Small intestine (tissue), 7 donors: ENCODE measurements at regions not wholly inside any gene's neighbourhood (a gene's known extent, or its start where the extent isn't known, plus 50 kb on each side); places are given as distances from the start of the nearest gene placed in this dataset.

Source experiments
- DNase-seq, 2 donors: peaks; one replicate each; pipeline versions ENCODE4 v3.0.0 to v3.0.0-alpha.2; 2013
- FAIRE-seq: peaks from 2 replicates; lab custom pipeline; 2012; peaks lifted over from hg19 to GRCh38; lab: Jason Lieb, UNC
- H3K27ac ChIP-seq, 3 donors: one replicate each; pipeline ENCODE4 v1.5.1; 2013; ENCODE audit warnings: low read length in 2 of 3, mild to moderate bottlenecking in 2 of 3, control low read depth in 1 of 3, inconsistent platforms in 1 of 3, low read depth in 1 of 3, moderate library complexity in 1 of 3
- H3K27me3 ChIP-seq, 3 donors: one replicate each; pipeline ENCODE4 v1.6.1; 2013; ENCODE audit warnings: low read length in 3 of 3, inconsistent platforms in 1 of 3; ENCODE audit not compliant: control insufficient read depth in 3 of 3, insufficient read depth in 3 of 3
- H3K36me3 ChIP-seq, 3 donors: one replicate each; pipeline ENCODE4 v1.6.1; 2013; ENCODE audit warnings: low read length in 3 of 3, inconsistent platforms in 1 of 3, low read depth in 1 of 3, mild to moderate bottlenecking in 1 of 3, moderate library complexity in 1 of 3; ENCODE audit not compliant: control insufficient read depth in 3 of 3, insufficient read depth in 2 of 3
- H3K4me1 ChIP-seq, 3 donors: one replicate each; pipeline ENCODE4 v1.6.1; 2013; ENCODE audit warnings: low read length in 2 of 3, inconsistent platforms in 1 of 3, low read depth in 1 of 3, mild to moderate bottlenecking in 1 of 3, moderate library complexity in 1 of 3; ENCODE audit not compliant: control insufficient read depth in 3 of 3, insufficient read depth in 2 of 3
- H3K4me3 ChIP-seq, 3 donors: one replicate each; pipeline ENCODE4 v1.5.1; 2013; ENCODE audit warnings: low read length in 3 of 3, control low read depth in 1 of 3, inconsistent platforms in 1 of 3, low read depth in 1 of 3, mild to moderate bottlenecking in 1 of 3, moderate library complexity in 1 of 3
- H3K9me3 ChIP-seq, 2 donors: one replicate each; pipeline ENCODE4 v1.6.1; 2013; ENCODE audit warnings: low read depth in 1 of 2, low read length in 1 of 2; ENCODE audit not compliant: control insufficient read depth in 2 of 2, insufficient read depth in 1 of 2
- WGBS, 3 donors: extraction: QIAGEN DNeasy Blood & Tissue Kit; methylation state at CpG; one replicate each; pipeline ENCODE4 v1.1.7; 2013; 5-methylcytosine and 5-hydroxymethylcytosine counted together
- donor health status: healthy with polysubstance abuse.
- donor health status: control.
- donor health status: control.
- donor health status: Bipolar disorder and iron deficiency.
- donor health status: healthy.

GRCh38 chr9:105046907-105047741 lies 119.2 kb upstream of the ABCA1 start:
- Histone ChIP-seq H3K27me3 (peaks cover 0 to 2% (median 0%) of the 10 kb centered on the region in 3 donors), H3K27ac (peak overlapping the region in 1 of 3 donors; percentile 51), H3K9me3 (no peaks in the 10 kb centered on the region), H3K36me3 (no peaks in the 10 kb centered on the region), H3K4me3 (no peak overlapping the region), H3K4me1 (peaks cover 0 to 11% (median 0%) of the 10 kb centered on the region in 3 donors)
- DNase-seq = peak; percentile 43 to 52
- 82 to 91% (median 91%) methylated on average over 2 of the region's 2 CpGs for WGBS, 3 donors
- FAIRE-seq = no peak

DNA sequence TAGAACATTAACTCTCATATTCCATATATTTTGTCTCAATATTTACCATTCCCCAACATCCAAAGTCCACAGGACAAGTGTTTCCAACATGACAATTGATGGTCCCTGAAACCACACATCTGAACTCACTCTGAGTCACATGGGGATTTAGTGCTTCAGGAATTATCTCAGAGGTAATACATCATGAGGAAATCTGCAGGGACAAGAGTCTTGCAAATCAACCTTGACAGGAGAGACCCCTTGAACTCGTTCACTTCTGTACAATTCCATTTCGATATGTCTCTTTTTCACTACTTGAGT lies 119.7 kb upstream of the ABCA1 start:
- Histone ChIP-seq H3K4me3 (no peak overlapping the region), H3K27ac (peak overlapping the region in 1 of 3 donors; percentile 25), H3K9me3 (no peaks in the 10 kb centered on the region), H3K4me1 (peaks cover 0 to 11% (median 0%) of the 10 kb centered on the region in 3 donors), H3K36me3 (no peaks in the 10 kb centered on the region), H3K27me3 (peaks cover 0 to 2% (median 0%) of the 10 kb centered on the region in 3 donors)
- 58 to 81% (median 60%) methylated on average over 2 of the region's 2 CpGs for WGBS, 3 donors
- FAIRE-seq (no peak), DNase-seq (no peak)

GRCh38 chr9:105048331-105048730 lies 120.4 kb upstream of the ABCA1 start:
- H3K27ac ChIP-seq = peak overlapping the region in 1 of 3 donors; percentile 25
- H3K36me3 ChIP-seq = no peaks in the 10 kb centered on the region
- peaks cover 0 to 13% (median 0%) of the 10 kb centered on the region in 3 donors for H3K4me1 ChIP-seq
- no peaks in the 10 kb centered on the region for H3K9me3 ChIP-seq
- FAIRE-seq (no peak), DNase-seq (no peak)
- 48 to 78% (median 67%) methylated on average over 2 of the region's 2 CpGs for WGBS, 3 donors
- H3K27me3 ChIP-seq = peaks cover 0 to 2% (median 0%) of the 10 kb centered on the region in 3 donors
- no peak overlapping the region for H3K4me3 ChIP-seq

DNA sequence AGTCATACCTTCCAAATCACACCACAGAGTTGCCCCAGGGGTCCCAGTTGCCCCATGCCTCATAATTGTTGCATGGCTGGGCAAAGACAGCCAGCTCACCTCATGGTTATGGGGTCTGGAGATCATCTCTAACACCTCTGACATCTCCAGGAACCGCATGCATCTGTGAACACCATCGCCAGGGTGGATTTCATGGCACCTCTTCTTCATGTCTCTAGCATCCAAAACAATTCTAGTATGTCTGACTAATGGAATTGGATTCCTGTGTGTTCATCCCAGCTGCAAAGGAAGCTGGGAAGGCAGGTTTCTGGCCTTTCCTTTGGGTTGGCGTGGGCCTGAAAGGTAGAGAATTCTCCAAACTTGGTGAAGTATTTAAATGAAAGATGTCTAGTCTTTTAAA lies 122.3 kb upstream of the ABCA1 start:
- Histone ChIP-seq H3K4me1 (peaks cover 0 to 13% (median 0%) of the 10 kb centered on the region in 3 donors), H3K9me3 (peaks cover 0 to 8% of the 10 kb centered on the region in 2 donors), H3K27me3 (peaks cover 0 to 2% (median 0%) of the 10 kb centered on the region in 3 donors), H3K27ac (no peak overlapping the region), H3K4me3 (no peak overlapping the region), H3K36me3 (no peaks in the 10 kb centered on the region)
- WGBS, 3 donors = 68 to 75% (median 74%) methylated on average over 3 of the region's 3 CpGs
- FAIRE-seq (no peak), DNase-seq (no peak)

DNA sequence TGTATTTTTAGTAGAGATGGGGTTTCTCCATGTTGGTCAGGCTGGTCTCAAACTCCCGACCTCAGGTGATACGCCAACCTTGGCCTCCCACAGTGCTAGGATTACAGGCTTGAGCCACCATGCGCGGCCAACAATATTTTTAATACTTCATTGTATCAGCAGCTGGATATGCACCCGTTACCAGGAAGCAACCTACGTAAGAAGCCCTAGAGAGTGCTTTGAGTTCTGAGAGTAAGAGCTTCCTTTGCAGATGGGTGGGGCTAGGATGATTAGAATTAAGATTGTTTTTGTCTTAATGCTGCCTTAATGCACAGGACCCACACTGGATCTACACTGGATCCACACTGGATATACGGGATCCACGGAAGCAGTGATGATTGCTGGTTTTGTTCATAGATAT lies 123.9 kb upstream of the ABCA1 start:
- WGBS, 3 donors = 75 to 81% (median 76%) methylated on average over 8 of the region's 8 CpGs
- Histone ChIP-seq H3K4me3 (no peak overlapping the region), H3K27me3 (peaks cover 0 to 2% (median 0%) of the 10 kb centered on the region in 3 donors), H3K9me3 (peaks cover 0 to 8% of the 10 kb centered on the region in 2 donors), H3K4me1 (peaks cover 0 to 7% (median 0%) of the 10 kb centered on the region in 3 donors), H3K36me3 (no peaks in the 10 kb centered on the region), H3K27ac (peak overlapping the region in 1 of 3 donors; percentile 67)
- FAIRE-seq (no peak), DNase-seq (no peak)

DNA sequence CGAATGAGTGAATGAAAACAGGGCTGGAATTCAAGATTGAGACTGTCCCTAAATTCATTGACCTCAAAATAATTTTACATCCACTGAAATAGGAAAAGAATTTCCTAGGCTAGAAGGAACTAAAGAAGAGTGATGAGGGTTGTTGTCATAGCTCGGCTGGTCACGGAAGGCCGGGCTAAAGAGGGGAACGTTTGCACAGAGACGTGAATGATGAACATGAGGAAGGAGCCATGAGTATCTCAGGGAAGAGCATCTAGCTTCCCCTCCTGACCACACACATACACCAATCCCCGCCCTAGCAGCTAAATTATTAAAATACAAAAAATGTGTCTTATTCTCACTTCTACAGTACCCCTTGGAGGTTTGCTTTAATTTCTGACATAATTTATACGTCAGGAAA lies 124.4 kb upstream of the ABCA1 start:
- peaks cover 0 to 2% (median 0%) of the 10 kb centered on the region in 3 donors for H3K27me3 ChIP-seq
- peak overlapping the region in 1 of 3 donors; percentile 67 for H3K27ac ChIP-seq
- FAIRE-seq (no peak), DNase-seq (no peak)
- no peaks in the 10 kb centered on the region for H3K36me3 ChIP-seq
- H3K4me1 ChIP-seq = peaks cover 0 to 2% (median 0%) of the 10 kb centered on the region in 3 donors
- H3K4me3 ChIP-seq = no peak overlapping the region
- H3K9me3 ChIP-seq = peaks cover 0 to 8% of the 10 kb centered on the region in 2 donors
- WGBS, 3 donors = 77 to 88% (median 83%) methylated on average over 8 of the region's 8 CpGs

DNA sequence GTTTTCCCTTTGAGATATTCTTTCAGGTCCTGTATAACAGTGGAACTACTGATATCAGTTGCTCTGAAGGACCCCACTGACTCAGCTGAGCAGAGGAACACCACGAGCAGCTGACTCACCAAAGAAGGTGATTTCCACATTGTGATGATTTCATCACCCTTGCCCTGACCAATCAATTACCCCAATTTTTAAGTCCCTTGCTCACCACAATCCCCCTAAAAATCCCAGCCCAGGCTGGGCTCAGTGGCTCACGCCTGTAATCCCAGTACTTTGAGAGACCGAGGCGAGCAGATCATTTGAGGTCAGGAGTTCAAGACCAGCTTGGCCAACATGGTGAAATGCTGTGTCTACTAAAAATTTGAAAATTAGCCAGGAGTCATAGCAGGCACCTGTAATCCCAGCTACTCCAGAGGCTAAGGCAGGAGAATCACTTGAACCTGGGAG lies 125.3 kb upstream of the ABCA1 start:
- Histone ChIP-seq H3K27ac (peak overlapping the region in 1 of 3 donors; percentile 67), H3K36me3 (no peaks in the 10 kb centered on the region), H3K4me1 (peaks cover 0 to 2% (median 0%) of the 10 kb centered on the region in 3 donors), H3K27me3 (peaks cover 0 to 2% (median 0%) of the 10 kb centered on the region in 3 donors), H3K4me3 (no peak overlapping the region), H3K9me3 (peaks cover 0 to 8% of the 10 kb centered on the region in 2 donors)
- no peak for DNase-seq
- 78 to 86% (median 79%) methylated on average over 4 of the region's 4 CpGs for WGBS, 3 donors
- no peak for FAIRE-seq

- H3K27ac ChIP-seq = peak overlapping the region in 1 of 3 donors; percentile 22
- no peak overlapping the region for H3K4me3 ChIP-seq
- FAIRE-seq (no peak), DNase-seq (no peak)
- no peaks in the 10 kb centered on the region for H3K36me3 ChIP-seq
- peaks cover 0 to 8% of the 10 kb centered on the region in 2 donors for H3K9me3 ChIP-seq
- peaks cover 0 to 2% (median 0%) of the 10 kb centered on the region in 3 donors for H3K27me3 ChIP-seq
- WGBS, 3 donors = 47 to 74% (median 67%) methylated on average over 3 of the region's 3 CpGs
- peaks cover 0 to 2% (median 0%) of the 10 kb centered on the region in 3 donors for H3K4me1 ChIP-seq
Observed at GRCh38 chr9:105054491-105054890, 126.5 kb upstream of the ABCA1 start.
